CD4-positive, alpha-beta T cell treated with Interleukin-6 at 100 ng/mL for 8 hours (primary cell): ENCODE measurements at regions not wholly inside any gene's neighbourhood (a gene's known extent, or its start where the extent isn't known, plus 50 kb on each side); places are given as distances from the start of the nearest gene placed in this dataset.
A peak's percentile ranks its signal among the peaks of the same experiment; 100 is the strongest.
"Not testable (repeated sequence)": the region's sequence is repeated elsewhere in the genome, so short reads cannot be mapped to it uniquely, and the experiment has no call there.

Source experiments
- DNase-seq: peaks from one replicate; pipeline ENCODE4 v3.0.0-alpha.2; 2020; ENCODE audit warnings: mixed read lengths, low spot score

DNA sequence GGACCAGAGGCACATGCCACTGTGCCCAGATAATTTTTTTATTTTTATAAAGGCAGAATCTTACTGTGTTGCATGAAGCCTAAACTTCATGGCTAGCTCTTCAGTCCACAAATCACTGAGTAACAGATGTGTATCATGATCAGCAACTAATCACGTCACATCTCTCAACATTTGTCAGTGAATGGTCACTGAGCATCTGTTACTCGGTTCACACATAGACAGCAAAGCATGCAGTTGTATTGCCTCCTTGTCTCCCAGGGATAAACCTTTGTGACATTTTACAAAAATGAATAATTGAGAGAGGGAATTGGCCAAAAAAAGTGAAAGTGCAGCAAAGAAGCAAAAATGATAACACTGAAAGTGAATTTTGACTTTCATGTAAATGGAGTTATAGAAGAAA, 85.9 kb upstream of the BTG1 start:
- DNase-seq: not testable (repeated sequence)

GRCh38 chr12:92229381-92229780, 83.7 kb upstream of the BTG1 start:
- no peak for DNase-seq

DNA sequence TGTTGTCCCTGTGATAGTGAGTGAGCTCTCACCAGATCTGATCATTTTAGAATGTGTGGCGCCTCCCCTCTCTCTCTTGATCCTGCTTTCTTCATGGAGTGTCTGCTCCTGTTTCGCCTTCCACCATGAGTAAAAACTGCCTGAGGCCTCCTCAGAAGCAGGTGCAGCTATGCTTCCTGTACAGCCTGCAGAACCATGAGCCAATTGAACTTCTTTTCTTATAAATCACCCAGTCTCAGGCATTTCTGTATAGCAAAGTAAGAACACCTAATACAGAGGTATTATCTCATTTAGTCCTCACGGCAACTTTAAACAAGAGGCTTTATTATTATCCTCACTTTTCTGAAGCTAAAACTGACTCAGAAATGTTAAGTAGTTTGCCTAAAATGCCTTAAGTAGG, 81.3 kb upstream of the BTG1 start:
- no peak for DNase-seq

GRCh38 chr12:92226071-92226661, 80.5 kb upstream of the BTG1 start:
- DNase-seq: no peak

DNA sequence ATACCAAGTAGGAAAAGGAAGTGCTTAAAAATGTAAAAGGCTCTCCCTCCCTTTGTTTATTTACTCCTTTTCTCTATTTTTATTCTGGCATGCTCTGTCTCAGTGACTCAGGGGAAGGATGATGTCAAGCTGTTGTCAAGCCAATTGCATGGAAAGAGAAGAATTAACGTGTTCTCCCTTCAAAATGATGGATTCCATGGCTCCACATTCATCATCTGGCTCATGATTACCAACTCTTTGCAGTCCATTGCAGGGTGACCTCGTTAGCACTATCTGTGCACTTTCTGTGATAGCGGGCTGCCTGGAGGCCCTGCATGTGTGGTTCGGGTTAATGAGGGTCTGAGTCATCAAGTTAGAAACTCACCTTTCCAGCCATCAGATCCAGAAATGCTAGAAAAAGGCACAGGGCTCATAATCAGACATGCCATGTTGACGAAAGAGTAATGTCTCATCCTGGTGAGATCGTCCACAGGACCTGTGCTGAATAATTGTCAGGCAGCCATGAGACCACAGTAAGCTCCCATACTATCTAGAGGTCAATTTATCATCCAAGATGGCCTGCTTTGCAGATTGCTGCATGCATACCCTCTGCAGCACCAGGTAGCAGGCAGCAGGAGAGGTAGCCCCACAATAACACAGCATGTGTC, 79.2 kb upstream of the BTG1 start:
- no peak for DNase-seq

DNA sequence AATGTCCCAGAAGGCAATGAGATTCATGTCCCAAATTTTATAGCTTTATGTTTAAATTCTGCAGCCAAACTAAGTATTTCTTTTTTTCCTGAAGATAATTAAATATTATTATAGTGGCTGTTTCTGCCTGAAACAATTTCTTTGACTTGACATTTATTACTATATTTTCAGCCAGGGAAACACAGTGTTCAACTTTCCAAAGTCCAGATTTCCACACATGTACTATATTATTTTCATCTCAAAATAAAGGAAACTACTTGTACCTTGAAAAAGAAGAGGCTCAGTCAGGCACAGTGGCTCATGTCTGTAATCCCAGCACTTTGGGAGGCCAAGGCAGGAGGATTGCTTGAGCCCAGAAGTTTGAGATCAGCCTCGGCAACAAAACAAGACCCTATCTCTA, 77.8 kb upstream of the BTG1 start:
- DNase-seq: no peak

DNA sequence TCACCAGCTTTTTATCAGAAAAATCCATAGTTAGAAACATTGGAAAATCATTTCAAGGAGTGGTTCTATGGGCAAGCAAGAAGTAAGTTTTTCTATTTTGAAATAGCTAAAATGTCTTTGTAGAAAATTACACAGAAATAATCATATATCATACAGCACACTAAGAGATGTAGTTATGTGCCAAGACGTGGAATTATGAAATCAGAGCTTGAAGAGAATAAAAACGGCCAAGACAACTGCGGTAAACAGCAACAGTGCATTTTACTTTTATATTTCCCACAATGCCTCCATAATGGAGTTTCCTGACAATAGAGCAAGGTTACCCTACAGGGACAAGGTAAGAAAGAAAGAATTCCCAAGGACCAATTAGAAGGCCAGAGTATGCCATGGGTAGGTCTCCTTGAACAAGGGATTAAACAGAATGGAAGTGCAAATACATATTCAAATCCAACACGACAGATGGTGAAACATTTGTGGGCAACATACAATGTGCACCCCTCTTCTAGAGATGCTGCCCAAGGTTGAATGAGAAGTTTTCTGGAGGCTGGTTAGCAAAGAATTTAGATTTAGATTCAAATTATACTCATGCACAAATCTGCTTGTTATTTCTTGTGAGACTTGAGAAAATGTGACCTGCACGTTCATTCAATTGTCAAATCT, 76.1 kb upstream of the BTG1 start:
- DNase-seq: no peak

DNA sequence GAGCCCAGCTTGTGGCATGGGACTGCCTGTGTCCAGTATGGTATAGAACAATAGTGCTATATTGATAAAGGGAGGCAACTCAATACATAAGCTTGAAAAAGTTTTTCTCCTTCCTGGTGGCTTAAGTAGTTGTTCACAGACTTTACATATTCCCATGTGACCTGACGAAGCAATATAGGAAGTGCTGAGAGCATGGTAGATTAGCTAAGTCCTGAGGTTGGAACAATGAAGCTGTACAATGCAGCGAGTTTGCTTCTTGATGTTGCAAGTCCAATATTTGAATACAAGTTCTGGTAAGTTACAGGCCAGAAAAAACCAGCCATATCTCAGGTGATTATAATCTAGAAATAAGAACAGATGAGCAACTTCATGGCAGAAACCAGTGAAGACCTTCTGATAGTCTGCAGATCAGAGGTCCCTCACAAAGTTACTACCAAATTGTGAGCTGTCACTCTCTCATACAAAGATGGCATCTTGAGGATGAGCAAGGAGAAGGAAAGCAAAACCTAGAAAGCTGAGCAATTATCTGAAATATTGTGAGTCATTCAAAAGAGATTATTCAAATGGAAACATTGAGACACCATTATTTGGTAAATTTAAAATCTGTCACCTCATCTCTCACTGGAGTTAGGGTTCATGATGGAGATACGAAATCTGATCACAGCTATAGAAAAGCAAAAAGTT, 72.9 kb upstream of the BTG1 start:
- DNase-seq: no peak

DNA sequence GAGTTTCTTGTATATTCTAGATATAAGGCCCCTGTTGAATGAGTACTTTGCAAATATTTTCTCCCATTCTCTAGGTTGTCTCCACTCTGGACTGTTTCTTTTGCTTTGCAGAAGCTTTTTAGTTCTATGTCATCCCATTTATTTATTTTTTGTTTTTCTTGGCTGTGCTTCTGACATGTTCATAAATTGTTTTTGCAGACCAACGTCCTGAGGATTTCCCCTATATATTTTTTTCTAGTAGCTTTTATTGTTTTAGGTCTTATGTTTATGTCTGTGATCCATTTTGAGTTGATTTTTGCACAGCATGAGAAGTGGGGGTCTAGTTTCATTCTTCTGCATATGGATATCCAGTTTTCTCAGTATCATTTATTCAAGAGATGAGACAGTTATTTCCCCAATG, 70.4 kb upstream of the BTG1 start:
- no peak for DNase-seq

DNA sequence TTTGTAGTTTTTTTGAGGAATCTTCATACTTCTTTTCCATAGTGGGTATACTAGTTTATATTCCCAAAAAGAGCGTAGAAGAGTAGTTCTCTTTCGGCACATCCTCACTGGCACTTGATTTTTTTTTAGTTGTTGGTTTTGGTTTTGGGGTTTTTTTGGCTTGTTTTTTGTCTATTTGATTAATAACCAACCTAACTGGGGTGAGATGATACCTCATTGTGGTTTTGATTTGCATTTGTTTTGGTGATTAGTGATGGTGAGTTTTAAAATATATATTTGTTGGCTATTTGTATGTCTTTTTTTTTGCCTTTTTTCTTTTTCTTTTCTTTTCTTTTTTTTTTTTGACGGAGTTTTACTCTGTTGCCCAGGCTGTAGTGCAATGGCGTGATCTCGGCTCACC, 69.7 kb upstream of the BTG1 start:
- DNase-seq: no peak

GRCh38 chr12:92213166-92213565, 67.5 kb upstream of the BTG1 start:
- DNase-seq: no peak

DNA sequence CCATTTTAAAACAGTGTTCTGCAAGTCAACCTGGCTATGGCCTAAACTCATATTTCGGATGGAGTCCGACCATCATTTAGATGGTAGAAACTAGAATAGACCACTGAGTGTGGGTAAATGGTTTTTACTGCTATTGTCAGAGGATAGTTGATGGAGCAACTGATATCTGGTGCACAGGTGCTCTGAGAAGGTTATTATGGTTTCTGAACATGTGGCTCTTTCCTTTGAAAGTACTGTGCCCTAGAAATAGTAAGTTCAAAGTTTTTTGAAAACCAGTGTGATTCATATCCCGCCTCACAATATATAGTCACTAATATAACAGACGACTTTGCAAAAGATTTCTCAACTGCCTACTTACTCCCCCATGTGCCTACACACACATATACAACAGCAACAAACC, 64.4 kb upstream of the BTG1 start:
- peak; percentile 70 for DNase-seq

DNA sequence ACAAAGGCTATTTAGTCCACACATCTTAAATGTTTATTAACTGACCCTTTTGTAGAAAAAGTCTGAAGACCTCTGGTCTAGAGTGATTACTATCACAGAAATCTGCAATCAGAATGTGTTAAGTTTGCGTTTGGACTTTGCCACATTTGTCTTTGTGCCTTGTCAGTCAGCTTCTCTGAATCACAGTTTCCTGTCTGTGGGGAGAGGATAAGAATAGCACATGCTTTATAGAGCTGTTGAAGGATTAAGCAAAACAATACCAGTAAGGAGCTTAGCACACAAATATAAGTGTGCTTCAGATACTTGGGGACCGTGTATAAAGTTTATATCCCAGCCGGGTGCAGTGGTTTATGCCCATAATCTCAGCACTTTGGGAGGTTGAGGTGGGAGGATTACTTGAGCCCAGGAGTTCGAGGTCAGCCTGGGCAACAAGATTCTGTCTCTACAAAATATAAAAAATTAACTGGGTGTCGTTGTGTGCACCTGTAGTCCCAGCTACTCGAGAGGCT, 63.0 kb upstream of the BTG1 start:
- peak; percentile 77 for DNase-seq

DNA sequence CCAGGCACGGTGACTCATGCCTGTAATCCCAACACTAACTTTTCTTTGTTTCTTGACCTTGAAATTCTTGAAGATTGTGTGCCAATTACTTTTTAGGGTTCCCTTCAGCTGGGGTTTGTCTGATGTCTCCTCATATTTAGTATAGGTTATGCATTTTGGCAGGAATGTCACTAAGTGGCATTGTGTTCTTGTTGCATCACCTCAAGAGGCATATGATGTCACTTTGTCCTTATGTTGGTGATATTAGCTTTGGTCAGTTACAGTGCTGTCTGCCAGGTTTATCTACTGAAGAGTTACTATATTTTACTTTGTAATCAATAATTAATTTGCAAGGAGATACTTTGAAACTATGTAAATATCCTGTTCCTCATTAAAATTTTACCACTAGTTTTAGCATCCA, 61.0 kb upstream of the BTG1 start:
- no peak for DNase-seq

DNA sequence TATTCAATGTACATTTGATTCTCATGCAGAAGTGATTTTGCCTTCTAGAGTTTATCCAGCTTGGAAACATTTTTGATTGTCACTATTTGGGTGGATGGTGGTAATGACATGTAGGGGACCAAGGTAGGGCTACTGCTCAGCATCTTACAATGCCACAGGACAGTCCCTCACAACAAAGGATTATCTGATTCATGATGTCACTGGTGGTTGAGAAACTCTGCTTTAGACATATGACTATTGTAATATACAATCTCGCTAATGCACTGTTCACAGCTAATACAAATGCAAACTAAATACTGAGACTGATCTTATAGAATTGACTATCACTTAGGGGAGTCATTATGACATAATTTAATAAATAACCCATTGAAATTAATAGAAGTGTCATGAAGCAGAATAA, 60.4 kb upstream of the BTG1 start:
- no peak for DNase-seq

DNA sequence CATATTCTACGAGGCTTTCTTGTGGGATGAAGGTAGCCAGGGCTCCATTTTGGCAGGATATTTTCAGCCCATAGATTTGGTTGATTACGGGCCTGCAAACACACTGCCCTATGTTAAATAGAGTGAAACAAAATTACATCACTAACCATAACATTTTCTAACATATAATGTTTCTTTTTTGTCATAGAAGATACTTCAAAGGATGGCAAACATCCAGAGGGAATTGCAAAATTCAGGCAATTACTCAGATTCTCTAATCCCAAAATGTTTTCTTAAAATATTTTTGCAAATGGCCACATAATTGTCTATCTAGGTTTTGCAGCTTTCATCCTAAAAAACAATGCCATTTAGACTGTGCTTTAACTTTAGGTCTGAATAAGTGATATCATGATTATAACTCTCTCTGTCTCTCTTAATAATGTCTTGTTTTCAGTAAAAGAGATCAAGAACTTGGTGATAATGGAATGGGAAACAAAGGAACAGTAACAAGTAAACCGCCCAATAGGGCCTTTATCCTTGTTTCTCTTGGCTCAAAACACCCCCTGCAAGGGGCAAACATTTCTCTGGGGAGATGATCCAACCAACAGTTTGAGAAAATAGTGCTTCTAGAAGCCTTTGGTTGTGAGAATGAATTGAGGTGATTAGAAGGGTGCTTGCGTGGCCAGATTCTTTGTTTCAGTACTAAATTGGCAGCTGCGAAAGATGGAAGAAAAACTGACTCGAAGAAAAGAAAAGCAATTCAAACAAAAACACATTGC, 54.4 kb upstream of the BTG1 start:
- DNase-seq: no peak

GRCh38 chr12:92197815-92198214, 52.2 kb upstream of the BTG1 start:
- DNase-seq: no peak

DNA sequence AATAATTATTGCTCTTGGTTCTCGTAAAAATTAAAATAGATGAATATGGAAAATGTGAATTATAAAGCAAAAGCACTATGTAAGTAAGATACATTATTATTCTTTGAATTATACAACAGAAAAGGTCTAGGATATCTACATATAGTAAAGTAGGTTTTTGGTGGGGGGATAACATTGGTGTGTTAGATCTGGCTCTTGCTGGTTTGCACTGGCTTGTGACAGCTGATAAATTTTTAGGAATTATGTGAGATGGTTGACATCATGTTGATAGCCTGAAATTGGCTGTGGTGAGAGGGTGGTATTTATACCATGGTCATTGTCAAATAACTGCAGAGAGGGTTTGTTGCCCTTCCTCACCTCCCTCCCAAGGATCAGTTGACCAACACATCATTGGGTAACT, 50.7 kb upstream of the BTG1 start:
- DNase-seq: no peak
